IPS DF 6.9 (cell line): ENCODE measurements at regions not wholly inside any gene's neighbourhood (a gene's known extent, or its start where the extent isn't known, plus 50 kb on each side); places are given as distances from the start of the nearest gene placed in this dataset.

Experiments
- DNase-seq: peaks from one replicate; pipeline ENCODE4 v3.0.0-alpha.2; 2013; ENCODE audit warnings: low read depth, low spot score
- H3K27ac ChIP-seq: one replicate; pipeline ENCODE4 v1.5.1; 2013; ENCODE audit warnings: low read length, control low read depth
- H3K27me3 ChIP-seq: 2 replicates; pipeline ENCODE4 v1.6.1; 2013; ENCODE audit warnings: mild to moderate bottlenecking, low read length; ENCODE audit not compliant: control insufficient read depth, insufficient read depth
- H3K36me3 ChIP-seq: 2 replicates; pipeline ENCODE4 v1.6.1; 2013; ENCODE audit warnings: low read length; ENCODE audit not compliant: control insufficient read depth, insufficient read depth
- H3K4me1 ChIP-seq: 2 replicates; pipeline ENCODE4 v1.6.1; 2013; ENCODE audit warnings: low read length; ENCODE audit not compliant: control insufficient read depth, insufficient read depth
- H3K4me3 ChIP-seq: 2 replicates; pipeline ENCODE4 v1.5.1; 2013; ENCODE audit warnings: mild to moderate bottlenecking, low read length
- H3K9me3 ChIP-seq: 2 replicates; pipeline ENCODE4 v1.6.1; 2013; ENCODE audit warnings: low read length, inconsistent platforms; ENCODE audit not compliant: control insufficient read depth, insufficient read depth
- WGBS: extraction: QIAGEN DNeasy Blood & Tissue Kit; methylation state at CpG from one replicate; pipeline ENCODE4 v1.1.7; 2013; ENCODE audit warnings: mixed read lengths, missing lambda C conversion rate; ENCODE audit not compliant: insufficient read length, insufficient coverage; 5-methylcytosine and 5-hydroxymethylcytosine counted together

DNA sequence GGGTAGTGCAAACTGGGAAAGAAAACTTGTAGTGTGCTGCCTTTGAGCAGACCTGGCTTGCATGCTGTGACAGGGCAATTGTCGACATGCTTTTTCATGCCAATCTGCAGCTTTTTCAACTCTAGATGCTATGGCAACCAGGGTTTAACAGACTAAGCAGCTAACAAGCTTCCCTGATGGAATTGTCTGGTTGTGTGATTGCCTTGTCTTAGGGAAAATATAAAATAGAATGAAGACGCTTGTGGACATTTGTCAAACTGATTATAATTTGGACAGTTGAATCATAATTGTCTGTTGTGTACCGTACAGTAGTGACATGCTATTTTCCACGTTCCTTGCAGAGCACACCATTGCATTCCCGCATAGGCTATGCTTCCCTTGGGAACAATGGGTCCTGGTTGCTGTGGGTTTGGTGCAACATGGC lies 113.0 kb downstream of the FOXG1 start:
- H3K9me3 ChIP-seq = no peaks in the 10 kb centered on the region
- H3K4me1 ChIP-seq = peaks cover 3% of the 10 kb centered on the region; the same call in 1 of the 2 replicates
- DNase-seq = no peak
- no peaks in the 10 kb centered on the region for H3K36me3 ChIP-seq
- no peak overlapping the region for H3K27ac ChIP-seq
- H3K4me3 ChIP-seq = no peak overlapping the region
- no peaks in the 10 kb centered on the region for H3K27me3 ChIP-seq
- WGBS = no CpG with 5 or more reads among the region's 5 CpGs

DNA sequence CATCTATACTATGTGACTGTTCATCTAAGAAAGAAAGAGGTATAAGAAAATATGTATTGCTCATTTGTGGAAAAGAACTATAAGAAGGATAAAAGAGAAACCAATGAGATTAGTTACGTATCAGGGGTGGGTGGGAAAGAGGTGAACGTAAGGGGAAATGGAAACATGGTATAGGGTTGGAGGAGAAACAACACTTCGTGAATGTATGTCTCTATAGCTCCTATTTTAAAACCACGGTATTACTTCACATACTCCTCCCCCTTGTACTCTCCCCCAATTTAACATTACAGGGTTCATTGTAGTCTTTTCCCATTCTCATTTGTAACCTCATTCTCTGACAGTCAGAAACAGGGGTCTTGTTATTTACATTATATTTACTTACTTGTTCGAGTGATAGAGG lies 120.4 kb downstream of the FOXG1 start:
- Histone ChIP-seq H3K9me3 (no peaks in the 10 kb centered on the region), H3K4me3 (no peak overlapping the region), H3K4me1 (no peaks in the 10 kb centered on the region), H3K36me3 (no peaks in the 10 kb centered on the region), H3K27ac (no peak overlapping the region), H3K27me3 (no peaks in the 10 kb centered on the region)
- DNase-seq = no peak
- WGBS = 100% methylated on average over 2 of the region's 5 CpGs

DNA sequence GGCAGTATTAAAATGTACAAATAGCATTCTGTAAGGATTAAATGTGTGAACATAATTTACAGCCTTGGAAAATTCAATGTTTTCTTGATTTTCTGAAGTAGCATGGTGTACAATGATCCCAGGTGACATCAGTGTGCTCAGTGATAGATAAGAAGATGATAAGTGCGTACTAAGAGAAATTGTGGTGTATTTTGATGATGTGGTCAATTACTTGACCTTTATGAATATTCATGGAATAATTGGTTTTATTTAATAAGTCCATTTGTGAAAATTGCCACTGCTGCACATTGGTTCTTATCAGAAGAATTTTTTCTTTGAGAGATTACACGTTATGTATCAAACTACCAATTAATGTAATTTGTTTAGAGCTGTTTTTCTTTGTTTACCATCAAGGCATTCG lies 128.8 kb downstream of the FOXG1 start:
- Histone ChIP-seq H3K4me1 (no peaks in the 10 kb centered on the region), H3K27ac (no peak overlapping the region), H3K27me3 (no peaks in the 10 kb centered on the region), H3K9me3 (no peaks in the 10 kb centered on the region), H3K4me3 (no peak overlapping the region), H3K36me3 (no peaks in the 10 kb centered on the region)
- 100% methylated on average over 1 of the region's 3 CpGs for WGBS
- no peak for DNase-seq

DNA sequence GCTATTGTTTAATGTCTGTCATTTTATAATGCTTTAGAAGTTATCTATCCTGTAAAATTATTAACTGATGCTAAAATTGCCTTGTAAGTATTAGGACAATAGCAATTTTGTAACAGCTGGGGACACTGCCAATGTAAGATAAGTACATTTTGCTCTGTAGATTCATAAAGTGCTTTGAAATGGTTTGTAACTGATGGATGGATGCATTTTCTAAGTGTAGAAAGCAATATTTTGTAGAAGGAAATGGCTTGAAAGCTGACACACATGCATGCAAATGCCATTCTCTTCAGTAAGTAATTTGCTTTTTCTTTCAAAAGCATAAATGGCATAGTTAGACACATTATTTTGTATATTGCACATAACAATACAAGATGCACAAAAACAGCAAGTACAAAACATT lies 129.8 kb downstream of the FOXG1 start:
- no peaks in the 10 kb centered on the region for H3K27me3 ChIP-seq
- no peaks in the 10 kb centered on the region for H3K36me3 ChIP-seq
- DNase-seq = no peak
- H3K4me1 ChIP-seq = no peaks in the 10 kb centered on the region
- no peak overlapping the region for H3K4me3 ChIP-seq
- H3K27ac ChIP-seq = no peak overlapping the region
- H3K9me3 ChIP-seq = no peaks in the 10 kb centered on the region

DNA sequence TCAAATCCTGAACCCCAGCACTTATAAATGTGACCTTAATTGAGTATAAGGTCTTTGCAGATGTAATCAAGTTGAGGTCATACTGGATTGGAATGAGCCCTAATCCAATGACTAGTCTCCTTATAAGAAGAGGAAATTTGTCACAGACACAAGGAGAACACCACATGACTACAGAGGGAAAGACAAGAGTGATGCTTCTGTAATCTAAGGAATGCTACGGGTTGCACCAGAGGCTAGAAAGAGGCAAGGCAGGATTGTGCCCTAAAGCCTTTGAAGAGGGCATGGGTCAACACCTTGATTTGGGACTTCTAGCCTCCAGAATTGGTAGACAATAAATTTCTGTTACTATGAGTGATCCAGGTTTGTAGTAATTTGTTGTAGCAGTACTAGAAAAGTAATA lies 135.0 kb downstream of the FOXG1 start:
- DNase-seq = no peak
- no peak overlapping the region for H3K4me3 ChIP-seq
- no CpG with 5 or more reads among the region's 1 CpG for WGBS
- no peaks in the 10 kb centered on the region for H3K36me3 ChIP-seq
- no peaks in the 10 kb centered on the region for H3K9me3 ChIP-seq
- H3K27ac ChIP-seq = no peak overlapping the region
- no peaks in the 10 kb centered on the region for H3K27me3 ChIP-seq
- H3K4me1 ChIP-seq = no peaks in the 10 kb centered on the region

DNA sequence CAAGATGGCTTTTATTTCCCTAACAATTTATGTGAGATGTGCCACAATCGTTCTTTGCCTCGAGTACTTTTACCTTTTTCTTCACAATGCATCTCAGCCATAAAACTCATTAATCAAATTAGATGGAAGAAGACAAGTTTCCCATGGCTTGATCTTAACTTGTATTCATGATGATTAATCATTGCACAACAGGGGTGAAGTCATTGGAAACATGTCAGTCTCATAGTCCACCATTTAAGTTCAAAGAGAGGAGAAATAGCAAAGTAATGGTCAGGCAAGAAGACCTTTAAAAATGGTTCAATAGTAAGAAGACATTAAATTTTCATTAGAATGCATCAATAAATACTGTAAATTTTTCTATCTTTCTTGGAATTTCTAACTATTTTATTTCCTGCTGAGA lies 136.3 kb downstream of the FOXG1 start:
- H3K27me3 ChIP-seq = no peaks in the 10 kb centered on the region
- no peaks in the 10 kb centered on the region for H3K4me1 ChIP-seq
- no peaks in the 10 kb centered on the region for H3K9me3 ChIP-seq
- no peaks in the 10 kb centered on the region for H3K36me3 ChIP-seq
- no peak for DNase-seq
- no CpG with 5 or more reads among the region's 2 CpGs for WGBS
- no peak overlapping the region for H3K4me3 ChIP-seq
- no peak overlapping the region for H3K27ac ChIP-seq

DNA sequence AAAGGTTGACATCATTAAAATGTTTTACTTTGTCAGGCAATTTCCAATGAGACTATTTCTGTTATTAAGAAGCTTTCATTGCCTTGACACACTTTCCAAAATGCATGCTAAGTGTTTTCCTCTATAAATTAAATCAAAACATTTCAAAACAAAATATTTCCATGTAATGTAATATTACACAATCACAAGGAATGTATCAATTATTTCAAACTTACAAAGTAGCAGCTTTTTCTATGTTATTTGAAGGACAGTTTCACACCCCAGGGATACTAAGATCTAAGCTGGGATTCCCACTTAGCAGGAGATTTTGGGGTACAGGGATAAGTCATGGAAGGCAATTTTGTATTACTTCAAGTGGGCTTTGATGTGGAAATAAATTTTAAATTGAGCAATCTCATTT lies 144.9 kb downstream of the FOXG1 start:
- H3K4me3 ChIP-seq = no peak overlapping the region
- no peak for DNase-seq
- H3K9me3 ChIP-seq = no peaks in the 10 kb centered on the region
- H3K27me3 ChIP-seq = no peaks in the 10 kb centered on the region
- no peak overlapping the region for H3K27ac ChIP-seq
- no peaks in the 10 kb centered on the region for H3K36me3 ChIP-seq
- no peaks in the 10 kb centered on the region for H3K4me1 ChIP-seq

DNA sequence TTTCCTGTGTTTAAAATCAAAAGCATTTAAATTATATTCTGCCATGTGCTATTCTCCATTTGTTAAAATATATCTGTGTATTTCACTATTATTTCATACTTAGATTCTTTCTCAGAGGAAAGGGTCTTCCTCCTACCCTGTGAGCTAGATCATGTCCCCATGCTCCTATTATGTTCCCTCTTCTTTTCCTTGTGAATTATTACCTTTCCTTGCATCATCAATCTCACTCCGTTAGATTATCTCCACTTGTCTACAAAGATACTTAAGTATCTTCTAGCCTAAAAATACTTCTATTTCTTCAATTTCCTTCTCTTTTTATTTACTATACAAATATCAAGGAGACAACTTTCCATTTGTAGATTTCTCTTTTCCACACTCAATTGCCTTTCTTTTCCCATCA lies 146.5 kb downstream of the FOXG1 start:
- H3K27me3 ChIP-seq = no peaks in the 10 kb centered on the region
- H3K27ac ChIP-seq = no peak overlapping the region
- DNase-seq = no peak
- no peaks in the 10 kb centered on the region for H3K36me3 ChIP-seq
- H3K4me3 ChIP-seq = no peak overlapping the region
- no CpG with 5 or more reads among the region's 1 CpG for WGBS
- H3K4me1 ChIP-seq = no peaks in the 10 kb centered on the region
- H3K9me3 ChIP-seq = no peaks in the 10 kb centered on the region

DNA sequence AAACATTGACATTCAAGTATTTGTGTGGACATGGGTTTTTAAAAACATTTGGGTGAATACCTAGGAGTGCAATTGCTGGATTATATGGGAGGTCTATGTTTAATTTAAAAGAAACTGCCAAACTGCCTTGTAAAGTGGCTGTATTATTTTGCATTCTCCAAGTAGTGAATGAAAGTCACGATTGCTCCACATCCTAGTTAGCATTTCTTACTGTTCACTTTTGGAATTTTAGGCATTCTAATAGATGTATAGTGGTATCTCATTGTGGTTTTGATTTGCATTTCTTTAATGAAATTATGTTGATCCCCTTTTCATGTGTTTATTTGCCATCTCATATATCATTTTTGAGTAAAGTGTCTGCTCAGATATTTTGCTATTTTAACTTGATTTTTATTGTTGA lies 159.5 kb downstream of the FOXG1 start:
- no peaks in the 10 kb centered on the region for H3K9me3 ChIP-seq
- H3K4me1 ChIP-seq = no peaks in the 10 kb centered on the region
- H3K36me3 ChIP-seq = no peaks in the 10 kb centered on the region
- no peak overlapping the region for H3K27ac ChIP-seq
- WGBS = no CpG with 5 or more reads among the region's 1 CpG
- no peaks in the 10 kb centered on the region for H3K27me3 ChIP-seq
- no peak overlapping the region for H3K4me3 ChIP-seq
- DNase-seq = no peak

DNA sequence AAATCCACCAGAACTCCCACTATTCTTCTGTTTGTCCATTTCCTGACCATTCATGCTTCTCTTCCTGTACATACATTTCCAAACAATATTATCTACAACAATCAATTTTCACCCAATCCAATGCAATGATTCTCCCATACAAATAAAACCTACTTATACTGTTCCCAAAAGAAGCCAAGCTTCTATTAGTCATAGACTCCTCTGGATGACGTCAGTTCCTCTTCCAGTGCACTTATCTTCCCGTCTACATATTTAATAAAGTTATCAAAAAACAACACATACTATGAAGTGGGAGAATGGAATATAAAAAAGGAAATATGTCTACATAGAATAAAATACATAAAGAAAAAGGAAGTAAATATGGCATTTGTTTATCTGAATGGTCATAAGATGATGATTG lies 165.4 kb downstream of the FOXG1 start:
- no peaks in the 10 kb centered on the region for H3K9me3 ChIP-seq
- no peak overlapping the region for H3K4me3 ChIP-seq
- no peak for DNase-seq
- no peaks in the 10 kb centered on the region for H3K4me1 ChIP-seq
- no CpG with 5 or more reads among the region's 2 CpGs for WGBS
- no peaks in the 10 kb centered on the region for H3K27me3 ChIP-seq
- no peak overlapping the region for H3K27ac ChIP-seq
- no peaks in the 10 kb centered on the region for H3K36me3 ChIP-seq

DNA sequence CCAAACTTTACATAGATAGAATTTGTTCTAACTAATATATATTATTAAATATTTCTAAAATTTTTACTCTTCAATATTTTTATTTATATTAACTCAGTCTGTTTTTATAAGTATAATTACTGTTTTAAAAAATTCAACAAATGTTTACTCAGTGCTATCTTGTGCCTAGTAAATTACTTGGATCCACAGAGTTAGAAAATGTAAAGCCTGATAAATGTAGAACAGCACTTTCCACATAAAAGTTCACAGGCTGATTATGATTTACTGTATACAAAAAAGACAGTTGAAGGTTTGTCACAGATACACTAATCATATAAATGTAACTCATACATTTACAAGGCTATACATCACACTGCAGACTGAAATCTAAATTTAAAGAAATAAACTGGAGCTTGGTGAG lies 170.0 kb downstream of the FOXG1 start:
- Histone ChIP-seq H3K4me3 (no peak overlapping the region), H3K27me3 (no peaks in the 10 kb centered on the region), H3K4me1 (no peaks in the 10 kb centered on the region), H3K27ac (no peak overlapping the region), H3K9me3 (no peaks in the 10 kb centered on the region), H3K36me3 (no peaks in the 10 kb centered on the region)
- no peak for DNase-seq
